ENCODE measurements at regions not wholly inside any gene's neighbourhood (a gene's known extent, or its start where the extent isn't known, plus 50 kb on each side); places are given as distances from the start of the nearest gene placed in this dataset.
A peak's percentile ranks its signal among the peaks of the same experiment; 100 is the strongest.

DNA sequence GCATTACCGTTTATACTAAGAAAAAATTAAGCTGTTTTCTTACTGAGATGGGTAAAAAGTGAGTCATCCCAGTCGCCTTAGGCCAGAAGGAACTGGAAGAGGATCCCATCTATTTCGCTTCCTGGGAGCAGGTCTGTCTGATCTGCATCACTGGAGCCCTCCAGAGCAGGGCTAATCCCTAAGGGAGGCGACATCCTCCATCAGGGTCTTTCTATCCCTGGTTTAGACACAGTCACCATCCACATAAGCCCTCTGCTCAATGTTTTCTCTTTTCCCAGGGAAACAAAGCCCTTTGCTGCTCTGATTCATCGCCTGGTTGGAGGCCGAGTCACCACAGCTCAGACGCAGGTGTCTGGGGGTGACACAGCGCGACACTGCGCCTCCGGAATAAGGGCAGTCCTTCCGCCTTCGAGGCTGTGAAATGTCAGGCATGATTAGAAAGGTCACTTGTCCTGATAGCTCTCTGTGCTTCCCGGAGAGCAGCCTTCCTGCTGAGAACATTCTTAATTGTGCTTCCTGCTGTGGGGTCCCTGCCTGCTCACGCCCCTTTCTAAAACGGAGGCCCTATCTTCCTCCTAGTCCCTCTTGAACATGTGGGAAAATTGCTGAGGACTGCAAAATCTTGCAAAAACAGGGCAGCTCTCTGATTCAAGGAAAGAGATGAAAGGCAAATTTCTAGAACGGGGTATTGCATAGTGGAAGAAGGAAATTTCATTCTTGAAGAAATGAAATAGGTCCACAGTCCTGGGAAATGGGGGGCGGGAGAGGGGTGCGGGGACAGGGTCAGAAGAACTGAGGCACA is 56.3 kb downstream of the MARCHF4 start:
- FAIRE-seq = peak; percentile 69
- H3K9ac ChIP-seq (ENCODE audit: low read length) = peak overlapping the region; percentile 71
- H3K27ac ChIP-seq (ENCODE audit: low read depth, low read length) = peak overlapping the region; percentile 92

DNA sequence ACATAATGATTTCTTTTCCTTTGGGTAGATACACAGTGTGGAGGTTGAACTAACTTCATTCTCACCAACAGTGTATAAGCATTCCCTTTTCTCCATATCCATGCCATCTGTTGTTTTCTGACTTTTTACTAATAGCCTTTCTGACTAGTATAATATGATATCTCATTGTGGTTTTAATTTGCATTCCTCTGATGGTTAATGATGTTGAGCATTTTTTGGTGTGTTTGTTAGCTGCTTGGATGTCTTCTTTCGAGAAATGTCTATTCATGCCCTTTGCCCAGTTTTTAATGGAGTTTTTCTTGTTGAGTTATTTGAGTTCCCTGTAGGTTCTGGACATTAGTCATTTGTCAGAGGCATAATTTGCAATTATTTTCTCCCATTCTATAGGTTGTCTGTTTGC is 59.8 kb downstream of the MARCHF4 start:
- peak; percentile 45 for FAIRE-seq

More for the DNA sequence above, 56.3 kb downstream of the MARCHF4 start:
- H3K27me3 ChIP-seq (ENCODE audit: insufficient read depth, low read length) = no peaks in the 10 kb centered on the region
- H3K4me3 Mint-ChIP-seq (ENCODE audit: unreplicated experiment) = peak overlapping the region; percentile 66
- peak overlapping the region; percentile 17 for H3K4me3 ChIP-seq (ENCODE audit: insufficient read depth, low read depth, low read length)
- H3K4me1 Mint-ChIP-seq (ENCODE audit: low read depth, unreplicated experiment) = peaks cover 53% of the 10 kb centered on the region
- H3K4me2 ChIP-seq (ENCODE audit: low read length) = peak overlapping the region; percentile 74
- H3K27ac Mint-ChIP-seq (ENCODE audit: unreplicated experiment) = peak overlapping the region; percentile 98
- no peaks in the 10 kb centered on the region for H4K20me1 ChIP-seq (ENCODE audit: insufficient read depth, low read length)
- H3K36me3 Mint-ChIP-seq (ENCODE audit: low read depth, unreplicated experiment) = peaks cover 2% of the 10 kb centered on the region
- no peaks in the 10 kb centered on the region for H3K9me3 Mint-ChIP-seq (ENCODE audit: unreplicated experiment)
- H3K4me1 ChIP-seq (ENCODE audit: insufficient read depth, low read length) = peaks cover 27% of the 10 kb centered on the region
- H3K79me2 ChIP-seq (ENCODE audit: insufficient read depth, low read length) = peaks cover 1% of the 10 kb centered on the region
- TF ChIP-seq, protein P1, sequence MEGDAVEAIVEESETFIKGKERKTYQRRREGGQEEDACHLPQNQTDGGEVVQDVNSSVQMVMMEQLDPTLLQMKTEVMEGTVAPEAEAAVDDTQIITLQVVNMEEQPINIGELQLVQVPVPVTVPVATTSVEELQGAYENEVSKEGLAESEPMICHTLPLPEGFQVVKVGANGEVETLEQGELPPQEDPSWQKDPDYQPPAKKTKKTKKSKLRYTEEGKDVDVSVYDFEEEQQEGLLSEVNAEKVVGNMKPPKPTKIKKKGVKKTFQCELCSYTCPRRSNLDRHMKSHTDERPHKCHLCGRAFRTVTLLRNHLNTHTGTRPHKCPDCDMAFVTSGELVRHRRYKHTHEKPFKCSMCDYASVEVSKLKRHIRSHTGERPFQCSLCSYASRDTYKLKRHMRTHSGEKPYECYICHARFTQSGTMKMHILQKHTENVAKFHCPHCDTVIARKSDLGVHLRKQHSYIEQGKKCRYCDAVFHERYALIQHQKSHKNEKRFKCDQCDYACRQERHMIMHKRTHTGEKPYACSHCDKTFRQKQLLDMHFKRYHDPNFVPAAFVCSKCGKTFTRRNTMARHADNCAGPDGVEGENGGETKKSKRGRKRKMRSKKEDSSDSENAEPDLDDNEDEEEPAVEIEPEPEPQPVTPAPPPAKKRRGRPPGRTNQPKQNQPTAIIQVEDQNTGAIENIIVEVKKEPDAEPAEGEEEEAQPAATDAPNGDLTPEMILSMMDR (IDR thresholded peaks at IDR 0.05; ENCODE audit: insufficient read depth, low read depth, low read length) = no peak
- no peak for TF ChIP-seq EZH2 (IDR thresholded peaks at IDR 0.05; ENCODE audit: insufficient read depth, low read length)
- no peaks in the 10 kb centered on the region for H3K36me3 ChIP-seq (ENCODE audit: insufficient read depth, low read length)
- no peaks in the 10 kb centered on the region for H3K27me3 Mint-ChIP-seq (ENCODE audit: low read depth, unreplicated experiment)
- peak; percentile 72 for DNase-seq (ENCODE audit: low read depth)
- peak overlapping the region; percentile 58 for H2AFZ ChIP-seq (ENCODE audit: low read depth, low read length)
- no peaks in the 10 kb centered on the region for H3K9me3 ChIP-seq (ENCODE audit: insufficient read depth, low read depth, low read length)

More for the DNA sequence above, 59.8 kb downstream of the MARCHF4 start:
- Histone ChIP-seq H3K79me2 (ENCODE audit: insufficient read depth, low read length) (no peaks in the 10 kb centered on the region), H3K4me3 (ENCODE audit: insufficient read depth, low read depth, low read length) (no peak overlapping the region), H2AFZ (ENCODE audit: low read depth, low read length) (no peak overlapping the region), H3K27me3 (ENCODE audit: insufficient read depth, low read length) (no peaks in the 10 kb centered on the region), H4K20me1 (ENCODE audit: insufficient read depth, low read length) (no peaks in the 10 kb centered on the region), H3K4me2 (ENCODE audit: low read length) (no peak overlapping the region), H3K4me1 (ENCODE audit: insufficient read depth, low read length) (peaks cover 34% of the 10 kb centered on the region), H3K9me3 (ENCODE audit: insufficient read depth, low read depth, low read length) (no peaks in the 10 kb centered on the region), H3K27ac (ENCODE audit: low read depth, low read length) (no peak overlapping the region), H3K36me3 (ENCODE audit: insufficient read depth, low read length) (no peaks in the 10 kb centered on the region), H3K9ac (ENCODE audit: low read length) (no peak overlapping the region)
- DNase-seq (ENCODE audit: low read depth) = peak; percentile 56
- Mint-ChIP-seq H3K4me3 (ENCODE audit: unreplicated experiment) (no peak overlapping the region), H3K9me3 (ENCODE audit: unreplicated experiment) (no peaks in the 10 kb centered on the region), H3K27me3 (ENCODE audit: low read depth, unreplicated experiment) (no peaks in the 10 kb centered on the region), H3K36me3 (ENCODE audit: low read depth, unreplicated experiment) (peaks cover 6% of the 10 kb centered on the region), H3K27ac (ENCODE audit: unreplicated experiment) (peak overlapping the region; percentile 64), H3K4me1 (ENCODE audit: low read depth, unreplicated experiment) (peaks cover 45% of the 10 kb centered on the region)
- no peak for TF ChIP-seq EZH2 (IDR thresholded peaks at IDR 0.05; ENCODE audit: insufficient read depth, low read length)
- TF ChIP-seq, protein P1 (IDR thresholded peaks at IDR 0.05; ENCODE audit: insufficient read depth, low read depth, low read length) = no peak
